ENCODE measurements at regions not wholly inside any gene's neighbourhood (a gene's known extent, or its start where the extent isn't known, plus 50 kb on each side); places are given as distances from the start of the nearest gene placed in this dataset.

- Histone ChIP-seq H3K4me3 (ENCODE audit: low read depth, low read length, poor library complexity, severe bottlenecking) (no peak overlapping the region), H3K27ac (ENCODE audit: low read depth, low read length, poor library complexity, severe bottlenecking) (no peak overlapping the region), H3K27me3 (replicated peaks; ENCODE audit: insufficient read depth, low read depth, low read length, poor library complexity) (no peaks in the 10 kb centered on the region), H3K36me3 (ENCODE audit: insufficient read depth, low read length, poor library complexity, severe bottlenecking) (no peaks in the 10 kb centered on the region), H3K4me1 (ENCODE audit: insufficient read depth, low read length, poor library complexity, severe bottlenecking) (no peaks in the 10 kb centered on the region), H3K9me3 (ENCODE audit: low read depth, low read length, poor library complexity, severe bottlenecking) (no peaks in the 10 kb centered on the region)
- CTCF ChIA-PET, result no interaction called here
- BruUV-seq (replicated peaks), result no TSS peak
- no peak for DNase-seq (ENCODE audit: low spot score)
- POLR2A ChIA-PET (ENCODE audit: low non-redundant PET), result no interaction called here
- TF ChIP-seq CTCF (conservative IDR thresholded peaks at IDR 0.05; ENCODE audit: low read depth, low read length), result no peak
- TF ChIP-seq EZH2 (IDR thresholded peaks at IDR 0.05; ENCODE audit: borderline replicate concordance, low read depth, low read length, poor library complexity, severe bottlenecking), result no peak
- intact Hi-C loops (cut with micrococcal nuclease; ENCODE audit: unreplicated experiment), result loop anchor here (5.0 kb wide), 2 partner anchors 1158 to 1173 kb away; no protein-coding TSS in a partner anchor
These were observed 818.9 kb upstream of the SLC35B3 start for GRCh38 chr6:9254251-9254650.

GRCh38 chr6:9252799-9253198, 817.5 kb upstream of the SLC35B3 start:
- BruUV-seq (replicated peaks), result no TSS peak
- TF ChIP-seq EZH2 (IDR thresholded peaks at IDR 0.05; ENCODE audit: borderline replicate concordance, low read depth, low read length, poor library complexity, severe bottlenecking), result no peak
- no peak for TF ChIP-seq CTCF (conservative IDR thresholded peaks at IDR 0.05; ENCODE audit: low read depth, low read length)
- Histone ChIP-seq H3K9me3 (ENCODE audit: low read depth, low read length, poor library complexity, severe bottlenecking) (no peaks in the 10 kb centered on the region), H3K4me3 (ENCODE audit: low read depth, low read length, poor library complexity, severe bottlenecking) (no peak overlapping the region), H3K27ac (ENCODE audit: low read depth, low read length, poor library complexity, severe bottlenecking) (no peak overlapping the region), H3K27me3 (replicated peaks; ENCODE audit: insufficient read depth, low read depth, low read length, poor library complexity) (no peaks in the 10 kb centered on the region), H3K36me3 (ENCODE audit: insufficient read depth, low read length, poor library complexity, severe bottlenecking) (no peaks in the 10 kb centered on the region), H3K4me1 (ENCODE audit: insufficient read depth, low read length, poor library complexity, severe bottlenecking) (no peaks in the 10 kb centered on the region)
- POLR2A ChIA-PET (ENCODE audit: low non-redundant PET), result no interaction called here
- CTCF ChIA-PET, result interaction anchor here (0.5 to 0.7 kb wide), 2 partner anchors 996 to 1177 kb away, joined by 3 to 7 read pairs; no protein-coding TSS in a partner anchor
- no peak for DNase-seq (ENCODE audit: low spot score)
- intact Hi-C loops (cut with micrococcal nuclease; ENCODE audit: unreplicated experiment), result loop anchor here (5.0 kb wide), 2 partner anchors 1160 to 1175 kb away; no protein-coding TSS in a partner anchor

GRCh38 chr6:9250852-9251251, 815.5 kb upstream of the SLC35B3 start:
- BruUV-seq (replicated peaks), result no TSS peak
- intact Hi-C loops (cut with micrococcal nuclease; ENCODE audit: unreplicated experiment), result loop anchor here (2.0 to 5.0 kb wide), 3 partner anchors 162 to 1176 kb away; no protein-coding TSS in a partner anchor
- Histone ChIP-seq H3K4me1 (ENCODE audit: insufficient read depth, low read length, poor library complexity, severe bottlenecking) (peaks cover 7% of the 10 kb centered on the region), H3K27me3 (replicated peaks; ENCODE audit: insufficient read depth, low read depth, low read length, poor library complexity) (no peaks in the 10 kb centered on the region), H3K36me3 (ENCODE audit: insufficient read depth, low read length, poor library complexity, severe bottlenecking) (no peaks in the 10 kb centered on the region), H3K9me3 (ENCODE audit: low read depth, low read length, poor library complexity, severe bottlenecking) (no peaks in the 10 kb centered on the region), H3K4me3 (ENCODE audit: low read depth, low read length, poor library complexity, severe bottlenecking) (no peak overlapping the region), H3K27ac (ENCODE audit: low read depth, low read length, poor library complexity, severe bottlenecking) (no peak overlapping the region)
- peak; percentile 59 for DNase-seq (ENCODE audit: low spot score)
- ChIA-PET CTCF (interaction anchor here (0.7 kb wide), 1 partner anchor 163 kb away, joined by 3 read pairs; no protein-coding TSS in a partner anchor), POLR2A (ENCODE audit: low non-redundant PET) (no interaction called here)
- TF ChIP-seq EZH2 (IDR thresholded peaks at IDR 0.05; ENCODE audit: borderline replicate concordance, low read depth, low read length, poor library complexity, severe bottlenecking), result no peak
- TF ChIP-seq CTCF (conservative IDR thresholded peaks at IDR 0.05; ENCODE audit: low read depth, low read length), result peak; percentile 70

All from A673 (cell line).